ENCODE measurements at regions not wholly inside any gene's neighbourhood (a gene's known extent, or its start where the extent isn't known, plus 50 kb on each side); places are given as distances from the start of the nearest gene placed in this dataset.

DNA sequence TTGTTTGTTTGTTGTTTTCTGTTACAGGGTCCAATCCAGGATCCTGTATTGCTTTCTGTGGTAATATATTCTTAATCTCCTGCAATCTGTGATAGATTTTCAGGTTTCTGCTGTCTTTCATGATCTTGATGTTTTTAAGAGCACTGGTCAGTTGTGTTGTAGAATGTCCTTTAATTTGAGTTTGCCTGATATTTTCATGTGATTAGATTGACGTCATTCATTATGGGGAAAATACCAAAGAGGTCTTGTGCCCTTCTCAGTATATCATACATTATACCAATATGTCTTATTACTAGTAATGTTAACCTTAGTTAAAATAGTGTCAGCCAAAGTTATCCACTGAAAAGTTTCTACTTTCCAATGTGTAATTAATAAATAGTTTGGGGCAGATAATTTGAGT lies 929.3 kb downstream of the PCDH19 start:
- no peaks in the 10 kb centered on the region for H3K4me1 ChIP-seq (replicated peaks in 1 of 2)
- 54 to 64% (median 57%) methylated on average over 1 of the region's 1 CpG for WGBS, 4 donors
- TF ChIP-seq POLR2A (IDR thresholded peaks at IDR 0.05) = no peak
- TF ChIP-seq, protein P1, sequence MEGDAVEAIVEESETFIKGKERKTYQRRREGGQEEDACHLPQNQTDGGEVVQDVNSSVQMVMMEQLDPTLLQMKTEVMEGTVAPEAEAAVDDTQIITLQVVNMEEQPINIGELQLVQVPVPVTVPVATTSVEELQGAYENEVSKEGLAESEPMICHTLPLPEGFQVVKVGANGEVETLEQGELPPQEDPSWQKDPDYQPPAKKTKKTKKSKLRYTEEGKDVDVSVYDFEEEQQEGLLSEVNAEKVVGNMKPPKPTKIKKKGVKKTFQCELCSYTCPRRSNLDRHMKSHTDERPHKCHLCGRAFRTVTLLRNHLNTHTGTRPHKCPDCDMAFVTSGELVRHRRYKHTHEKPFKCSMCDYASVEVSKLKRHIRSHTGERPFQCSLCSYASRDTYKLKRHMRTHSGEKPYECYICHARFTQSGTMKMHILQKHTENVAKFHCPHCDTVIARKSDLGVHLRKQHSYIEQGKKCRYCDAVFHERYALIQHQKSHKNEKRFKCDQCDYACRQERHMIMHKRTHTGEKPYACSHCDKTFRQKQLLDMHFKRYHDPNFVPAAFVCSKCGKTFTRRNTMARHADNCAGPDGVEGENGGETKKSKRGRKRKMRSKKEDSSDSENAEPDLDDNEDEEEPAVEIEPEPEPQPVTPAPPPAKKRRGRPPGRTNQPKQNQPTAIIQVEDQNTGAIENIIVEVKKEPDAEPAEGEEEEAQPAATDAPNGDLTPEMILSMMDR (IDR thresholded peaks at IDR 0.05) = no peak
- intact Hi-C loops (cut with DNase I) = no loop called here
- no peak for DNase-seq
- H3K4me3 ChIP-seq = no peak overlapping the region
- H3K27me3 ChIP-seq = no peaks in the 10 kb centered on the region
- H3K9me3 ChIP-seq (replicated peaks in 1 of 3) = no peaks in the 10 kb centered on the region
- no peak overlapping the region for H3K27ac ChIP-seq
- H3K36me3 ChIP-seq (replicated peaks in 1 of 2) = no peaks in the 10 kb centered on the region

DNA sequence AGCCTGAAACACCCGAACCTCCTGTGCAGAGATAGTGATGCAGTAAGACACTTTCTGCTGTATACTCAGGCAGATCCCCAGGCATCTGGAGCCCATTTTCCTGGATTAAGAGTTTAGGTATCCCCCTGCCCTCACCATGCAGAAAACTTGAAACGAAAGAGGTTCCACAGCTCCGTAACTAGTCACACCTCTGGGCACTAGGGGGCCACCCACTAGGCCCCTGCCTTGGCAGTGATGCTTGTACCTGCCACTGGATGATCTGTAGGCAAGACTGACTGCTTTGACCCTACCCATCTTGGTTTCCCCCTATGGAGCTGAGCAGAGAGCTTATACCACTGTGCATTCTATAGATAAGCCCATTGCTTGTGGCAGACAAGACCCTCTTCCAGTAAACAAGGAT lies 940.6 kb downstream of the PCDH19 start:
- TF ChIP-seq, protein P1 (IDR thresholded peaks at IDR 0.05) = no peak
- Histone ChIP-seq H3K4me3 (no peak overlapping the region), H3K27me3 (no peaks in the 10 kb centered on the region), H3K27ac (no peak overlapping the region), H3K9me3 (replicated peaks in 1 of 3) (no peaks in the 10 kb centered on the region), H3K36me3 (replicated peaks in 1 of 2) (no peaks in the 10 kb centered on the region), H3K4me1 (replicated peaks in 1 of 2) (no peaks in the 10 kb centered on the region)
- no peak for DNase-seq
- intact Hi-C loops (cut with DNase I) = no loop called here
- 55 to 71% (median 58%) methylated on average over 3 of the region's 3 CpGs; no CpG with 5 or more reads in 1 of the 4 donors for WGBS, 4 donors

DNA sequence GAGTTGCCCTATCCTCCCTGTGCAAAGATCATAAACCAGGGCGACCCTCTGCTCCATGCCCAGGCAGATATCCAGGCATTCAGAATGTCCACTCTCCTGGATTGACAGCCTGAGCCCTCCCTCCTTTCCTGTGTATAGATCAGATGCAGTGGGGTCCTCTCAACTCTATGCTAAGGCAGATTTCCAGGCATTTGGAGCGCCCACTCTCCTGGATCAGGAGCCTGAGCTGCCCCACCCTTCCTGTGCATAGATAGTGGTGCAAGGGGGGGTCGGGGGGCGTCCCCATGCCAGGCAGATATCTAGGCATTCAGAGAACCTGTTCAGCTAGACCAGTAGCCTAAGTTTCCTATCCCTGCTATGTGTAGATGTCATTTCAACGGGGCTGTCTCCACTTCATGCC lies 941.1 kb downstream of the PCDH19 start:
- Histone ChIP-seq H3K27ac (no peak overlapping the region), H3K4me1 (replicated peaks in 1 of 2) (no peaks in the 10 kb centered on the region), H3K4me3 (no peak overlapping the region), H3K9me3 (replicated peaks in 1 of 3) (no peaks in the 10 kb centered on the region), H3K27me3 (no peaks in the 10 kb centered on the region), H3K36me3 (replicated peaks in 1 of 2) (no peaks in the 10 kb centered on the region)
- no peak for TF ChIP-seq POLR2A (IDR thresholded peaks at IDR 0.05)
- TF ChIP-seq, protein P1 (IDR thresholded peaks at IDR 0.05) = no peak
- intact Hi-C loops (cut with DNase I) = no loop called here
- no peak for DNase-seq
- whole genome bisulfite sequencing, 4 donors = 45 to 68% (median 53%) methylated on average over 1 to 5 of the region's 5 CpGs

DNA sequence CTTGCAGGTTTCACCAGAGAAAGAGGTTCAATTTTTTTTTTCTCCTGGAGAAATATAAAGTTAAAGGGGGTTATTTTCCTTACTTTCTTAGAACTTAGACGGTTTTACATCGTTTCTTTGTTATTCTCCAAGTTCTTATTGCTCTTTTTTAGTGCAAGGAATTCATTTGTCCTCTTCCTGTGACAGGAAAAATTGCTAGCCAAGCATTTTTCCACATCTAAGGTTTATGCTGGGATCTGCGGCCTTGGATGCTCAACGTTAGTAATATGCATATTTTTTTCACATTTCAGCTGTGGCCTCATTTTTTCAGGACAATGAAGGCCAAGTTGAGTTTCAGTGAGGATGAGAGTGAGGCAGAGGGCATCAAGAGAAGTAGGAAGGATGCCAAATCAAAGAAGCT lies 948.9 kb downstream of the PCDH19 start:
- no peaks in the 10 kb centered on the region for H3K36me3 ChIP-seq (replicated peaks in 1 of 2)
- 23 to 34% (median 26%) methylated on average over 4 of the region's 4 CpGs for WGBS, 4 donors
- no peaks in the 10 kb centered on the region for H3K9me3 ChIP-seq (replicated peaks in 1 of 3)
- H3K4me1 ChIP-seq (replicated peaks in 1 of 2) = no peaks in the 10 kb centered on the region
- intact Hi-C loops (cut with DNase I) = no loop called here
- H3K27me3 ChIP-seq = no peaks in the 10 kb centered on the region
- DNase-seq = no peak
- TF ChIP-seq POLR2A (IDR thresholded peaks at IDR 0.05) = no peak
- TF ChIP-seq, protein P1 (IDR thresholded peaks at IDR 0.05) = no peak
- H3K4me3 ChIP-seq = no peak overlapping the region
- H3K27ac ChIP-seq = no peak overlapping the region

Measured in adrenal gland (tissue), 9 donors.